GM12891 (cell line): ENCODE measurements at regions not wholly inside any gene's neighbourhood (a gene's known extent, or its start where the extent isn't known, plus 50 kb on each side); places are given as distances from the start of the nearest gene placed in this dataset.

Experiments
- POLR2A ChIP-seq: IDR thresholded peaks from 2 replicates; pipeline ENCODE4 v1.6.1; 2011; ENCODE audit warnings: low read depth, low read length, control low read depth
- POLR2AphosphoS5 ChIP-seq: IDR thresholded peaks from 2 replicates; pipeline ENCODE4 v1.6.1; 2011; ENCODE audit warnings: low read depth, low read length, control low read depth
- POU2F2 ChIP-seq: IDR thresholded peaks from 2 replicates; pipeline ENCODE4 v1.6.1; 2011; ENCODE audit warnings: low read depth, mild to moderate bottlenecking, control low read depth, low read length, moderate library complexity
- SPI1 ChIP-seq: IDR thresholded peaks from 2 replicates; pipeline ENCODE4 v1.6.1; 2011; ENCODE audit warnings: low read depth, low read length, control low read depth
- TAF1 ChIP-seq: IDR thresholded peaks from 2 replicates; pipeline ENCODE4 v1.6.1; 2011; ENCODE audit warnings: low read depth, low read length, control low read depth

DNA sequence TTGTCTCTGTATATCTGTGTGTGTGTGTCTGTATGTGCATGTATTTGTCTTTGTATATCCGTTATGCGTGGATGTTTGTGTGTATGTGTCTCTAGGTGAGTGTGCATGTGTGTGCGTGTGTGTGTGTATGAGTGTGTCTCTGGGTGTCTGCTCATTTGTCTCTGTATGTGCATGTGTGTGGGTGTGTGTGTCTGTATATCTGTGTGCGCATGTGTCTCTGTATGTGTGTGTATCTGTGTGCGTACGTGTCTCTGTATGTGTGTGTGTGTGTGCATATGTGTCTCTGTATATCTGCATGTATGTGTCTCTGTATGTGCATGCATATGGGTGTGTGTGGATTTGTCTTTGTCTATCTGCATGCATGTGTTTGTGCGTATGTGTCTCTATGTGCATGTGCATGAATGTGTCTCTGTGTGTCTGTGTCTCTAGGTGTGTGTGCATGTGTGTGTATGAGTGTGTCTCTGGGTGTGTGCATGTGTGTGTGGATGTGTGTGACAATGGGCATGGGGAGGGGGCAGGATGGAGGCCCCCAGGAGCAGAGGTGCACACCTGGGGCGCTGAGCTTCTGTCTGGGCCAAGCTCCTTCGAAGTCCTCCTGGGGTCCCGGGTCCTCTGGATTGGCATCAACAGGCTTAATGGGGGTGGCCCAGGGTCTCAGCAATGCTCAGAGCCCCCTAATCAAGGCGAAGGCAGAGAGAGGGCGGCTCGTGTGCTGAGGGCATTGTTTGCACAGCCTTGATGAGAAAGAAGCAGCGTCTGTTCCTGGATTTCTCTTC, 373.4 kb upstream of the IRX4 start:
- TF ChIP-seq POLR2A (no peak), TAF1 (no peak), POLR2AphosphoS5 (no peak), SPI1 (no peak), POU2F2 (no peak)
